ENCODE measurements at regions not wholly inside any gene's neighbourhood (a gene's known extent, or its start where the extent isn't known, plus 50 kb on each side); places are given as distances from the start of the nearest gene placed in this dataset.
A peak's percentile ranks its signal among the peaks of the same experiment; 100 is the strongest.

GRCh38 chr3:30488070-30488756 is 118.2 kb upstream of the TGFBR2 start:
- DNase-seq (ENCODE audit: insufficient read length, low spot score, missing footprints) = no peak
- H3K9me3 ChIP-seq (ENCODE audit: low read depth, low read length) = no peaks in the 10 kb centered on the region
- TF ChIP-seq CTCF (IDR thresholded peaks at IDR 0.05; ENCODE audit: extremely low read depth, low read depth, low read length) = no peak
- no peaks in the 10 kb centered on the region for H3K36me3 ChIP-seq (ENCODE audit: insufficient read depth, low read length)
- H3K27ac ChIP-seq (ENCODE audit: low read depth, low read length) = no peak overlapping the region
- peaks cover 10% of the 10 kb centered on the region for H3K4me1 ChIP-seq (ENCODE audit: insufficient read depth, low read length)
- H3K27me3 ChIP-seq (ENCODE audit: insufficient read depth, low read length) = no peaks in the 10 kb centered on the region
- no peak overlapping the region for H2AFZ ChIP-seq (ENCODE audit: low read length)
- no peaks in the 10 kb centered on the region for H3K79me2 ChIP-seq (ENCODE audit: insufficient read depth, low read length)
- H3K4me3 ChIP-seq (ENCODE audit: insufficient read depth, low read length) = no peak overlapping the region
- H3K4me2 ChIP-seq (ENCODE audit: insufficient read depth, low read length) = no peak overlapping the region
- no peaks in the 10 kb centered on the region for H4K20me1 ChIP-seq (ENCODE audit: insufficient read depth, low read length)

- peak; percentile 3 for DNase-seq (ENCODE audit: insufficient read length, low spot score, missing footprints)
- H3K36me3 ChIP-seq (ENCODE audit: insufficient read depth, low read length) = no peaks in the 10 kb centered on the region
- H3K4me1 ChIP-seq (ENCODE audit: insufficient read depth, low read length) = peaks cover 50% of the 10 kb centered on the region
- no peaks in the 10 kb centered on the region for H3K27me3 ChIP-seq (ENCODE audit: insufficient read depth, low read length)
- H3K27ac ChIP-seq (ENCODE audit: low read depth, low read length) = peak overlapping the region; percentile 70
- TF ChIP-seq CTCF (IDR thresholded peaks at IDR 0.05; ENCODE audit: extremely low read depth, low read depth, low read length) = no peak
- no peaks in the 10 kb centered on the region for H3K79me2 ChIP-seq (ENCODE audit: insufficient read depth, low read length)
- no peaks in the 10 kb centered on the region for H4K20me1 ChIP-seq (ENCODE audit: insufficient read depth, low read length)
- peak overlapping the region; percentile 6 for H2AFZ ChIP-seq (ENCODE audit: low read length)
- H3K9me3 ChIP-seq (ENCODE audit: low read depth, low read length) = no peaks in the 10 kb centered on the region
- no peak overlapping the region for H3K4me3 ChIP-seq (ENCODE audit: insufficient read depth, low read length)
- H3K4me2 ChIP-seq (ENCODE audit: insufficient read depth, low read length) = peak overlapping the region; percentile 63
Measured at GRCh38 chr3:30492322-30493192, 113.8 kb upstream of the TGFBR2 start.

- H3K27ac ChIP-seq (ENCODE audit: low read depth, low read length) = peak overlapping the region; percentile 70
- peak overlapping the region; percentile 63 for H3K4me2 ChIP-seq (ENCODE audit: insufficient read depth, low read length)
- no peaks in the 10 kb centered on the region for H3K9me3 ChIP-seq (ENCODE audit: low read depth, low read length)
- H3K4me3 ChIP-seq (ENCODE audit: insufficient read depth, low read length) = no peak overlapping the region
- no peaks in the 10 kb centered on the region for H3K27me3 ChIP-seq (ENCODE audit: insufficient read depth, low read length)
- no peak for TF ChIP-seq CTCF (IDR thresholded peaks at IDR 0.05; ENCODE audit: extremely low read depth, low read depth, low read length)
- no peaks in the 10 kb centered on the region for H3K36me3 ChIP-seq (ENCODE audit: insufficient read depth, low read length)
- peaks cover 50% of the 10 kb centered on the region for H3K4me1 ChIP-seq (ENCODE audit: insufficient read depth, low read length)
- no peaks in the 10 kb centered on the region for H4K20me1 ChIP-seq (ENCODE audit: insufficient read depth, low read length)
- H2AFZ ChIP-seq (ENCODE audit: low read length) = no peak overlapping the region
- no peaks in the 10 kb centered on the region for H3K79me2 ChIP-seq (ENCODE audit: insufficient read depth, low read length)
- no peak for DNase-seq (ENCODE audit: insufficient read length, low spot score, missing footprints)
Measured at GRCh38 chr3:30493911-30494311, 112.5 kb upstream of the TGFBR2 start.
